Vagina (tissue), 2 donors: ENCODE measurements at regions not wholly inside any gene's neighbourhood (a gene's known extent, or its start where the extent isn't known, plus 50 kb on each side); places are given as distances from the start of the nearest gene placed in this dataset.

ENCODE experiments used
- CTCF ChIP-seq, 3 experiments: fragments of 450-650 bp in 2 of 3; fragments of 200-600 bp in 1 of 3; sonication (generic) in 1 of 3; IDR thresholded peaks; one replicate each; pipeline ENCODE4 v1.5.1; 2017 to 2019; ENCODE audit warnings: antibody characterized with exemption in 3 of 3, mild to moderate bottlenecking in 2 of 3, moderate library complexity in 2 of 3
- POLR2A ChIP-seq, 2 donors: fragments of 450-650 bp; IDR thresholded peaks; one replicate each; pipeline ENCODE4 v1.6.1; 2017; ENCODE audit warnings: antibody characterized with exemption in 2 of 2, mild to moderate bottlenecking in 2 of 2, moderate library complexity in 2 of 2

DNA sequence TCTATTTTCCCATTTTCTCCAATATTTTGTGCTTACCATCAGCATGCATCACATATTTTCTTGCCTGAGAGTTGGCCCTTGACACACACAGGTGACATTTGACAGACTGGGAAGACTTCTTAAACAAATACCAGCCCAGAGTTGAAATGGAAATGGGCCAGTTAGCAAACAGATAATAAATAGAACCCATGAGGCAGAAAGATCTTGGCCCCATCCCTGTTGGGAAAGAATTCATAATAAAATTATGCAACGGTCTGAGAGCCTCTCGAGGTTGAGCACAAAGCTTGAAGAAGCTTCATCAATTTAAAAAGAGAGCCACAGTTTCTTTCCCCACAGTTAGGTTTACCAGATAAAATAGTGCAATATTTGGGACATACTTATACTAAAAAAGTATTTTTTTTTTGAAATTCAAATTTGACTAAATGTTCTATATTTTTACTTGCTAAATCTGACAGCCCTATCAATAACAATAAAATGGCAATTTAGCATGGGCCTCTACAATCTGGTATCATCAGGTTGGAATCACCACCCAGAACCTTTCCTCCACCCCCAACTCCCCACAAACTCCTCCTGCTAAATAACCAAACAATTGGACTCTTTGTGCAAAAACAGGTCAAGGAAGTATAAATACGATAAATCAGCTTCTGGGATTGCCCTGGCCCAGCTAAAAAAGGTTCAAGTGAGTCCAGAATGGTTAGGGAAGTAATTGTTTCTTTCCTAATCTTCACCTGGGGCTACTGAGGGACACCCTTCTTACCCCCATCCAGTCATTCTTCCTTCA lies 129.8 kb downstream of the CD164 start:
- TF ChIP-seq CTCF (IDR thresholded peaks at IDR 0.05) (no peak), POLR2A (IDR thresholded peaks at IDR 0.05) (no peak)
